ENCODE measurements at regions not wholly inside any gene's neighbourhood (a gene's known extent, or its start where the extent isn't known, plus 50 kb on each side); places are given as distances from the start of the nearest gene placed in this dataset.

- Histone ChIP-seq H3K27ac (ENCODE audit: insufficient read depth in 1 of 2, low read depth in 1 of 2, low read length in 2 of 2, poor library complexity in 1 of 2, severe bottlenecking in 2 of 2) (no peak overlapping the region), H3K4me1 (ENCODE audit: control extremely low read depth in 1 of 4, control insufficient read depth in 4 of 4, insufficient read depth in 4 of 4, low read length in 3 of 4) (peaks cover 4 to 16% (median 12%) of the 10 kb centered on the region in 4 experiments), H3K9me3 (ENCODE audit: control extremely low read depth in 1 of 5, control insufficient read depth in 4 of 5, insufficient read depth in 2 of 5, low read depth in 1 of 5, low read length in 4 of 5) (no peaks in the 10 kb centered on the region), H3K27me3 (replicated peaks in 2 of 5; ENCODE audit: control insufficient read depth in 4 of 5, insufficient read depth in 5 of 5, low read length in 4 of 5) (peaks cover 0 to 16% (median 0%) of the 10 kb centered on the region in 5 experiments), H3K36me3 (ENCODE audit: control insufficient read depth in 4 of 4, insufficient read depth in 4 of 4, low read length in 3 of 4) (no peaks in the 10 kb centered on the region), H3K4me3 (ENCODE audit: control insufficient read depth in 1 of 7, extremely low read depth in 1 of 7, insufficient read depth in 4 of 7, low read depth in 2 of 7, low read length in 6 of 7) (peak overlapping the region; percentile 30 to 91 (median 79))
- CTCF ChIA-PET = no interaction called here
- POLR2A ChIA-PET = no interaction called here
- WGBS (ENCODE audit: insufficient coverage) = under 1% methylated on average over 26 of the region's 28 CpGs
- peak; percentile 76 to 92 (median 91) for DNase-seq
Measured at GRCh38 chr13:23980160-23980551, 82.9 kb upstream of the C1QTNF9B start.

- no peak overlapping the region for H3K27ac ChIP-seq (ENCODE audit: insufficient read depth in 1 of 2, low read depth in 1 of 2, low read length in 2 of 2, poor library complexity in 1 of 2, severe bottlenecking in 2 of 2)
- H3K9me3 ChIP-seq (ENCODE audit: control extremely low read depth in 1 of 5, control insufficient read depth in 4 of 5, insufficient read depth in 2 of 5, low read depth in 1 of 5, low read length in 4 of 5) = no peaks in the 10 kb centered on the region
- CTCF ChIA-PET = interaction anchor here (1.0 to 3.9 kb wide), 2 partner anchors 25 to 178 kb away, joined by 3 to 14 read pairs; partner anchors contain the start of gene SPATA13
- no peaks in the 10 kb centered on the region for H3K36me3 ChIP-seq (ENCODE audit: control insufficient read depth in 4 of 4, insufficient read depth in 4 of 4, low read length in 3 of 4)
- no peak for DNase-seq
- POLR2A ChIA-PET = no interaction called here
- H3K4me1 ChIP-seq (ENCODE audit: control extremely low read depth in 1 of 4, control insufficient read depth in 4 of 4, insufficient read depth in 4 of 4, low read length in 3 of 4) = peaks cover 4 to 16% (median 12%) of the 10 kb centered on the region in 4 experiments
- H3K4me3 ChIP-seq (ENCODE audit: control insufficient read depth in 1 of 7, extremely low read depth in 1 of 7, insufficient read depth in 4 of 7, low read depth in 2 of 7, low read length in 6 of 7) = no peak overlapping the region
- 95% methylated on average over 4 of the region's 4 CpGs for WGBS (ENCODE audit: insufficient coverage)
- H3K27me3 ChIP-seq (replicated peaks in 2 of 5; ENCODE audit: control insufficient read depth in 4 of 5, insufficient read depth in 5 of 5, low read length in 4 of 5) = peaks cover 0 to 17% (median 0%) of the 10 kb centered on the region in 5 experiments
Measured at GRCh38 chr13:23983671-23984070, 86.4 kb upstream of the C1QTNF9B start.

GRCh38 chr13:23984546-23984945 lies 87.2 kb upstream of the C1QTNF9B start:
- Histone ChIP-seq H3K4me3 (ENCODE audit: control insufficient read depth in 1 of 7, extremely low read depth in 1 of 7, insufficient read depth in 4 of 7, low read depth in 2 of 7, low read length in 6 of 7) (no peak overlapping the region), H3K9me3 (ENCODE audit: control extremely low read depth in 1 of 5, control insufficient read depth in 4 of 5, insufficient read depth in 2 of 5, low read depth in 1 of 5, low read length in 4 of 5) (no peaks in the 10 kb centered on the region), H3K36me3 (ENCODE audit: control insufficient read depth in 4 of 4, insufficient read depth in 4 of 4, low read length in 3 of 4) (no peaks in the 10 kb centered on the region), H3K27me3 (replicated peaks in 2 of 5; ENCODE audit: control insufficient read depth in 4 of 5, insufficient read depth in 5 of 5, low read length in 4 of 5) (peaks cover 0 to 13% (median 0%) of the 10 kb centered on the region in 5 experiments), H3K4me1 (ENCODE audit: control extremely low read depth in 1 of 4, control insufficient read depth in 4 of 4, insufficient read depth in 4 of 4, low read length in 3 of 4) (peaks cover 0 to 10% (median 6%) of the 10 kb centered on the region in 4 experiments), H3K27ac (ENCODE audit: insufficient read depth in 1 of 2, low read depth in 1 of 2, low read length in 2 of 2, poor library complexity in 1 of 2, severe bottlenecking in 2 of 2) (no peak overlapping the region)
- 96% methylated on average over 8 of the region's 8 CpGs for WGBS (ENCODE audit: insufficient coverage)
- CTCF ChIA-PET = interaction anchor here (1.0 to 3.9 kb wide), 2 partner anchors 26 to 177 kb away, joined by 3 to 14 read pairs; partner anchors contain the start of gene SPATA13
- POLR2A ChIA-PET = no interaction called here
- DNase-seq = no peak

- Histone ChIP-seq H3K9me3 (ENCODE audit: control extremely low read depth in 1 of 5, control insufficient read depth in 4 of 5, insufficient read depth in 2 of 5, low read depth in 1 of 5, low read length in 4 of 5) (no peaks in the 10 kb centered on the region), H3K27me3 (replicated peaks in 2 of 5; ENCODE audit: control insufficient read depth in 4 of 5, insufficient read depth in 5 of 5, low read length in 4 of 5) (peaks cover 0 to 9% (median 0%) of the 10 kb centered on the region in 5 experiments), H3K36me3 (ENCODE audit: control insufficient read depth in 4 of 4, insufficient read depth in 4 of 4, low read length in 3 of 4) (no peaks in the 10 kb centered on the region), H3K4me3 (ENCODE audit: control insufficient read depth in 1 of 7, extremely low read depth in 1 of 7, insufficient read depth in 4 of 7, low read depth in 2 of 7, low read length in 6 of 7) (no peak overlapping the region), H3K4me1 (ENCODE audit: control extremely low read depth in 1 of 4, control insufficient read depth in 4 of 4, insufficient read depth in 4 of 4, low read length in 3 of 4) (peaks cover 0 to 5% (median 2%) of the 10 kb centered on the region in 4 experiments), H3K27ac (ENCODE audit: insufficient read depth in 1 of 2, low read depth in 1 of 2, low read length in 2 of 2, poor library complexity in 1 of 2, severe bottlenecking in 2 of 2) (no peak overlapping the region)
- ChIA-PET POLR2A (no interaction called here), CTCF (interaction anchor here (0.7 to 3.9 kb wide), 2 partner anchors 23 to 26 kb away, joined by 3 to 14 read pairs; no protein-coding TSS in a partner anchor)
- no peak for DNase-seq
- WGBS (ENCODE audit: insufficient coverage) = 96% methylated on average over 7 of the region's 7 CpGs
Measured at GRCh38 chr13:23985060-23985459, 87.8 kb upstream of the C1QTNF9B start.

- peaks cover 0 to 14% (median 0%) of the 10 kb centered on the region in 5 experiments for H3K27me3 ChIP-seq (replicated peaks in 2 of 5; ENCODE audit: control insufficient read depth in 4 of 5, insufficient read depth in 5 of 5, low read length in 4 of 5)
- POLR2A ChIA-PET = no interaction called here
- no peak overlapping the region for H3K27ac ChIP-seq (ENCODE audit: insufficient read depth in 1 of 2, low read depth in 1 of 2, low read length in 2 of 2, poor library complexity in 1 of 2, severe bottlenecking in 2 of 2)
- DNase-seq = no peak
- H3K36me3 ChIP-seq (ENCODE audit: control insufficient read depth in 4 of 4, insufficient read depth in 4 of 4, low read length in 3 of 4) = no peaks in the 10 kb centered on the region
- WGBS (ENCODE audit: insufficient coverage) = 100% methylated on average over 1 of the region's 11 CpGs
- no peaks in the 10 kb centered on the region for H3K4me1 ChIP-seq (ENCODE audit: control extremely low read depth in 1 of 4, control insufficient read depth in 4 of 4, insufficient read depth in 4 of 4, low read length in 3 of 4)
- no peaks in the 10 kb centered on the region for H3K9me3 ChIP-seq (ENCODE audit: control extremely low read depth in 1 of 5, control insufficient read depth in 4 of 5, insufficient read depth in 2 of 5, low read depth in 1 of 5, low read length in 4 of 5)
- no peak overlapping the region for H3K4me3 ChIP-seq (ENCODE audit: control insufficient read depth in 1 of 7, extremely low read depth in 1 of 7, insufficient read depth in 4 of 7, low read depth in 2 of 7, low read length in 6 of 7)
- CTCF ChIA-PET = interaction anchor here (0.7 to 3.9 kb wide), 3 partner anchors 22 to 27 kb away, joined by 3 to 14 read pairs (median 3); no protein-coding TSS in a partner anchor
Measured at GRCh38 chr13:23985839-23986238, 88.5 kb upstream of the C1QTNF9B start.

GRCh38 chr13:23986619-23987018 lies 89.3 kb upstream of the C1QTNF9B start:
- Histone ChIP-seq H3K27ac (ENCODE audit: insufficient read depth in 1 of 2, low read depth in 1 of 2, low read length in 2 of 2, poor library complexity in 1 of 2, severe bottlenecking in 2 of 2) (no peak overlapping the region), H3K4me1 (ENCODE audit: control extremely low read depth in 1 of 4, control insufficient read depth in 4 of 4, insufficient read depth in 4 of 4, low read length in 3 of 4) (no peaks in the 10 kb centered on the region), H3K9me3 (ENCODE audit: control extremely low read depth in 1 of 5, control insufficient read depth in 4 of 5, insufficient read depth in 2 of 5, low read depth in 1 of 5, low read length in 4 of 5) (no peaks in the 10 kb centered on the region), H3K36me3 (ENCODE audit: control insufficient read depth in 4 of 4, insufficient read depth in 4 of 4, low read length in 3 of 4) (no peaks in the 10 kb centered on the region), H3K4me3 (ENCODE audit: control insufficient read depth in 1 of 7, extremely low read depth in 1 of 7, insufficient read depth in 4 of 7, low read depth in 2 of 7, low read length in 6 of 7) (no peak overlapping the region), H3K27me3 (replicated peaks in 2 of 5; ENCODE audit: control insufficient read depth in 4 of 5, insufficient read depth in 5 of 5, low read length in 4 of 5) (peaks cover 0 to 16% (median 0%) of the 10 kb centered on the region in 5 experiments)
- WGBS (ENCODE audit: insufficient coverage) = 100% methylated on average over 2 of the region's 3 CpGs
- no peak for DNase-seq
- ChIA-PET POLR2A (no interaction called here), CTCF (interaction anchor here (1.2 to 3.9 kb wide), 3 partner anchors 22 to 33 kb away, joined by 3 to 14 read pairs (median 4); no protein-coding TSS in a partner anchor)

- no peaks in the 10 kb centered on the region for H3K9me3 ChIP-seq (ENCODE audit: control extremely low read depth in 1 of 5, control insufficient read depth in 4 of 5, insufficient read depth in 2 of 5, low read depth in 1 of 5, low read length in 4 of 5)
- CTCF ChIA-PET = interaction anchor here (1.2 to 3.9 kb wide), 2 partner anchors 28 to 33 kb away, joined by 4 to 14 read pairs; no protein-coding TSS in a partner anchor
- H3K27me3 ChIP-seq (replicated peaks in 2 of 5; ENCODE audit: control insufficient read depth in 4 of 5, insufficient read depth in 5 of 5, low read length in 4 of 5) = peaks cover 0 to 16% (median 0%) of the 10 kb centered on the region in 5 experiments
- no peak overlapping the region for H3K27ac ChIP-seq (ENCODE audit: insufficient read depth in 1 of 2, low read depth in 1 of 2, low read length in 2 of 2, poor library complexity in 1 of 2, severe bottlenecking in 2 of 2)
- H3K4me3 ChIP-seq (ENCODE audit: control insufficient read depth in 1 of 7, extremely low read depth in 1 of 7, insufficient read depth in 4 of 7, low read depth in 2 of 7, low read length in 6 of 7) = no peak overlapping the region
- no peaks in the 10 kb centered on the region for H3K4me1 ChIP-seq (ENCODE audit: control extremely low read depth in 1 of 4, control insufficient read depth in 4 of 4, insufficient read depth in 4 of 4, low read length in 3 of 4)
- POLR2A ChIA-PET = no interaction called here
- WGBS (ENCODE audit: insufficient coverage) = 100% methylated on average over 1 of the region's 4 CpGs
- DNase-seq = no peak
- no peaks in the 10 kb centered on the region for H3K36me3 ChIP-seq (ENCODE audit: control insufficient read depth in 4 of 4, insufficient read depth in 4 of 4, low read length in 3 of 4)
Measured at GRCh38 chr13:23987331-23987894, 90.1 kb upstream of the C1QTNF9B start.
